ENCODE measurements at regions not wholly inside any gene's neighbourhood (a gene's known extent, or its start where the extent isn't known, plus 50 kb on each side); places are given as distances from the start of the nearest gene placed in this dataset.

DNA sequence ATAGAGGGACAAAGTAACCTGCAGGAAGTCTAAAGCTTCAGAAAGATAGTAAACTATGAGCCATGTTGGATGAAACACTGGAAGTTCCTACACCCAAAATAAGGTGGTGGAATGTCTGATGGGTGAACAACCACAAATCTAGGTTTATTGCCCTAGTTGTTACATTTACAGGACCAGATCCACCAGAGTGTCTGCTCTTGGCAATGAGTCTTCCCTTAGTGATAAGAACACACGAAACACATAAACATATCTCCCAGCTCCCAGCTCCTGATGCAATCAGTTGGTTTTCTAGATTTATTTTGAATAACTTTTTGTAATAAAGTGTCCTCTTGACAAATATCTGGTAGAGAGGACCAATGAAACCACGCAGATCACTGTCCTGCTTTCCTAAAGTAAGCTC, 329.7 kb upstream of the WWC1 start:
- Histone ChIP-seq H3K27me3 (ENCODE audit: control insufficient read depth, insufficient read depth, low read length, poor library complexity, severe bottlenecking) (no peaks in the 10 kb centered on the region), H3K4me3 (ENCODE audit: insufficient read depth, low read depth, low read length) (no peak overlapping the region), H3K36me3 (ENCODE audit: control insufficient read depth, insufficient read depth, low read length) (no peaks in the 10 kb centered on the region), H3K4me1 (ENCODE audit: control insufficient read depth, insufficient read depth, low read length) (no peaks in the 10 kb centered on the region), H3K9me3 (ENCODE audit: control insufficient read depth, low read length) (no peaks in the 10 kb centered on the region), H3K27ac (ENCODE audit: insufficient read depth, low read depth, low read length, poor library complexity, severe bottlenecking) (no peak overlapping the region)
- WGBS, 2 experiments, result 83 to 94% methylated on average over 2 of the region's 2 CpGs

DNA sequence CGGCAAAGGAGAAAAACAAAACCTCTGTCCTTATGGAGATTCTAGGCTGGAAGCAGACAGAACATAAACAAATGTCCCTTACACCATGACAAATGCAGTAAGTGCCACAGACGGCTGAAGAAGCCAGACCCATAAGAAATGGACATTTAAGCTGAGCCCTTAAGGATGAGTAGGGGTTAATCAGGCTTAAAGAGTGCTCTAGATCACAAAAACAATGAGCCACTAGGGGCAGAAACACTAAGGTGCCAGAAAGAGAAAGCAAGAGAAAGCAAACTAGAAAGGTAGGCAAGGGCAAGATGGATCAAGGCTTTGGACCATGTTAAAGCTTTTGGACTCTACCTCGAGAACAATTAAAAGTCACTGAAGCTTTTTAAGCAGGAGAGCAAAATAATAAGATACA, 326.9 kb upstream of the WWC1 start:
- no peaks in the 10 kb centered on the region for H3K27me3 ChIP-seq (ENCODE audit: control insufficient read depth, insufficient read depth, low read length, poor library complexity, severe bottlenecking)
- H3K27ac ChIP-seq (ENCODE audit: insufficient read depth, low read depth, low read length, poor library complexity, severe bottlenecking), result no peak overlapping the region
- 75 to 90% methylated on average over 3 of the region's 3 CpGs for WGBS, 2 experiments
- H3K4me3 ChIP-seq (ENCODE audit: insufficient read depth, low read depth, low read length), result no peak overlapping the region
- H3K36me3 ChIP-seq (ENCODE audit: control insufficient read depth, insufficient read depth, low read length), result no peaks in the 10 kb centered on the region
- H3K9me3 ChIP-seq (ENCODE audit: control insufficient read depth, low read length), result no peaks in the 10 kb centered on the region
- H3K4me1 ChIP-seq (ENCODE audit: control insufficient read depth, insufficient read depth, low read length), result no peaks in the 10 kb centered on the region

DNA sequence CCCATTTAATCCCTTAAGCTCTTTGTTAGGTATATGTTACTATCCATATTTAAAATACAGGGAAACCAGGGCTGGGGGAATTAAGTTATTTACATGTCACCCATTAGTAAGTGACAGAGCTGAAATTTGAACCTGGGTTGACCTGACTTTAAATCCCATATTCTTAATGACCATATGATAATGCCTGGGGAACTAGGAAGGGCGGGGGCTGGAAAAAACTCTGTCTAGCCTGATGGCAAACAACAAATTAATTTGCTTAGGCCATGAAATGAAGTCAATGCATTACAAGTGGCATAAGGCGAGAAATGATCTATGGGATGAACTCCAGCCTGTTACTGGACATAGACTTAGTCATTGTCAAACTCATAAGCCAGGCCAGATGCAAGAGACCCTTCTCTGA, 325.7 kb upstream of the WWC1 start:
- Histone ChIP-seq H3K36me3 (ENCODE audit: control insufficient read depth, insufficient read depth, low read length) (no peaks in the 10 kb centered on the region), H3K27me3 (ENCODE audit: control insufficient read depth, insufficient read depth, low read length, poor library complexity, severe bottlenecking) (no peaks in the 10 kb centered on the region), H3K4me1 (ENCODE audit: control insufficient read depth, insufficient read depth, low read length) (no peaks in the 10 kb centered on the region), H3K4me3 (ENCODE audit: insufficient read depth, low read depth, low read length) (no peak overlapping the region), H3K27ac (ENCODE audit: insufficient read depth, low read depth, low read length, poor library complexity, severe bottlenecking) (no peak overlapping the region), H3K9me3 (ENCODE audit: control insufficient read depth, low read length) (no peaks in the 10 kb centered on the region)
- 93 to 99% methylated on average over 2 of the region's 2 CpGs for WGBS, 2 experiments

DNA sequence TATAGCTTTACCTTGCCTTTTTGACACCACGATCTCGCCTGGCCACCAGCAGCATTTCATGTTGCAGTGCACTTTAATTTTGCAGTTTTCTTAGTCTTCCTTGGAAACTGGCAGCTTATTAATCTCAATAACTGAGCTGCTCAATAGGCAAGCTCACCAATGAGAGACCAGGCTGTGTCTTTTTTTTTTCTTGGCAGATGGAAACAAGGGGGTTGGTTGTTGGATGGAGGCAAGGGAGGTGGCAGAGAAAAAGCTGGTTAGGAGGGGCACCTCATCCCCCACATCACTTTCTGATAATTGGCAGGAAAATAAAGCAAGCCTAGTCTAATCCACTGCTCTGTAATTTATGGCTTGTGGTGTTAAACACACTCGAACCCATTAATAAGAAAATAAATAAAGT, 324.5 kb upstream of the WWC1 start:
- H3K4me1 ChIP-seq (ENCODE audit: control insufficient read depth, insufficient read depth, low read length), result no peaks in the 10 kb centered on the region
- 91 to 97% methylated on average over 2 to 3 of the region's 3 CpGs for WGBS, 2 experiments
- H3K9me3 ChIP-seq (ENCODE audit: control insufficient read depth, low read length), result no peaks in the 10 kb centered on the region
- H3K27ac ChIP-seq (ENCODE audit: insufficient read depth, low read depth, low read length, poor library complexity, severe bottlenecking), result no peak overlapping the region
- H3K36me3 ChIP-seq (ENCODE audit: control insufficient read depth, insufficient read depth, low read length), result no peaks in the 10 kb centered on the region
- no peak overlapping the region for H3K4me3 ChIP-seq (ENCODE audit: insufficient read depth, low read depth, low read length)
- no peaks in the 10 kb centered on the region for H3K27me3 ChIP-seq (ENCODE audit: control insufficient read depth, insufficient read depth, low read length, poor library complexity, severe bottlenecking)

DNA sequence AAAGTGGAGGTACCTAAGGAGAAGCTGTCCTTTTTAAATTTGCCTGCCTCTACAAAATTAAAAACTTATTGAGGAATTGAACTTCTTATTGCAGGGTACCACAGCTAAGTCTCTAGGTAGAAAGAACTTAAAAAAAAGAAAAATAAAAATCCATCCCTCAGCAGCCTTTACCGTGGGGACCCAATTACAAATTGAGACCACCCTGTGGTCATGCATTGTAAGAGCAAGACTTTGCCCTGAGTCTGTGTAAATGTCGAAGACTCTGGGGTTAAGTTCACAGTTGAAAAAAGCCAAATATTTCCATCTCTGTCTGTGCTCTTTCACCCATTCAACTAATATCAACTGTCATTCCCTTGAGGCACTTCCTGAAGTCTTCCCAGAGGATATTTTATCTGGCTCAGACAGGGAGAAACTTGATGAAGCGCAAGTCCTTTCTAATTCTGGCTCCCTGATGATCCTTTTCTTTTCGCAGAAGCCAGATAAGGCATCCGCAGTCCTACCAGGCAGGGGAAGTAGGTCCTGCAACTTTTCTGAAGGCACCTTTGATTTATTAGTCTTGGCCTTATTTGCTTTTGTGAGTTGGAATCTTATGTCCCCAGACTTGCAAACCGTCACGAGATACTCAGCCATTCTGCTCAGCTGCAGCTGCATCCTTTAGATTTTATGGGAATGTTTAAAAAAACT, 323.8 kb upstream of the WWC1 start:
- 70 to 80% methylated on average over 6 to 7 of the region's 7 CpGs for WGBS, 2 experiments
- Histone ChIP-seq H3K27ac (ENCODE audit: insufficient read depth, low read depth, low read length, poor library complexity, severe bottlenecking) (no peak overlapping the region), H3K4me1 (ENCODE audit: control insufficient read depth, insufficient read depth, low read length) (no peaks in the 10 kb centered on the region), H3K9me3 (ENCODE audit: control insufficient read depth, low read length) (no peaks in the 10 kb centered on the region), H3K36me3 (ENCODE audit: control insufficient read depth, insufficient read depth, low read length) (no peaks in the 10 kb centered on the region), H3K27me3 (ENCODE audit: control insufficient read depth, insufficient read depth, low read length, poor library complexity, severe bottlenecking) (no peaks in the 10 kb centered on the region), H3K4me3 (ENCODE audit: insufficient read depth, low read depth, low read length) (no peak overlapping the region)

DNA sequence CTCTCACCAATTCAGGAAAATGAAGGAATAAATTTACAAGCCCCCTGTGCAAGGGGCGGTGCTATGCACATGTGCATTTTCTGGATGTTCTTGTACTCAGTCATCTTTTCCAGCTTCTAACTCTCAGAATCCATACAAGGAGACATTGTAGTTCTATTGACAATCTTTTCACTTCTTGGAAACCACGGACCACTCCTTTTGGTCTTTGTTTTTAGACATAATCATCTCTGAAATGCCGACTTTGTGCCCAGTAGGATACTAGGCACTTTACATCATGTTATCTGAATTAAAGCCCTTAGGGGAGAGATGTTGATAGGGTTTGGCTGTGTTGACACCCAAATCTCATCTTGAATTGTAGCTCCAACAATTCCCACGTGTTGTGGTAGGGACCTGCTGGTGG, 322.6 kb upstream of the WWC1 start:
- 90 to 99% methylated on average over 4 of the region's 4 CpGs for WGBS, 2 experiments
- no peak overlapping the region for H3K27ac ChIP-seq (ENCODE audit: insufficient read depth, low read depth, low read length, poor library complexity, severe bottlenecking)
- no peaks in the 10 kb centered on the region for H3K27me3 ChIP-seq (ENCODE audit: control insufficient read depth, insufficient read depth, low read length, poor library complexity, severe bottlenecking)
- H3K4me1 ChIP-seq (ENCODE audit: control insufficient read depth, insufficient read depth, low read length), result no peaks in the 10 kb centered on the region
- no peaks in the 10 kb centered on the region for H3K36me3 ChIP-seq (ENCODE audit: control insufficient read depth, insufficient read depth, low read length)
- no peaks in the 10 kb centered on the region for H3K9me3 ChIP-seq (ENCODE audit: control insufficient read depth, low read length)
- H3K4me3 ChIP-seq (ENCODE audit: insufficient read depth, low read depth, low read length), result no peak overlapping the region

DNA sequence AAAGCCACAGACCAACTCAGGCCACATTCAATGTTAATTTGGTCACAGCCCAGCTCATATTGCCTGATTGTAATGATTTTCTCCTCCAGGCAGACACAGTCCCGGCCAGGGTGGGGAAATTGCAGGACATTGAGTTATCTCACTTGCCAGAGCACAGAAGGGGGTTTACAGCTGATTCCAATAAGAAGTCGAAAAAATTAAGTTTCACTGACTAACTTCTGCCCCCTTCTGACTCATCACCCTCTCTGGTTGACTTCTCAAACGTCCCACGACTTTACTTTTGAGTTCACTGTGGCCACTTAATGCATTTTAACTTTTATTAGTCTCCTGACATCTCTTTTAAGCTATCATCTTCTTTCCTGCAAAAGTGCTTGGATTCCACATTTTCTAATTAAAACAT, 321.4 kb upstream of the WWC1 start:
- no peak overlapping the region for H3K27ac ChIP-seq (ENCODE audit: insufficient read depth, low read depth, low read length, poor library complexity, severe bottlenecking)
- no peaks in the 10 kb centered on the region for H3K27me3 ChIP-seq (ENCODE audit: control insufficient read depth, insufficient read depth, low read length, poor library complexity, severe bottlenecking)
- no peaks in the 10 kb centered on the region for H3K36me3 ChIP-seq (ENCODE audit: control insufficient read depth, insufficient read depth, low read length)
- H3K9me3 ChIP-seq (ENCODE audit: control insufficient read depth, low read length), result no peaks in the 10 kb centered on the region
- 58% methylated on average over 4 of the region's 4 CpGs for WGBS, 2 experiments
- H3K4me3 ChIP-seq (ENCODE audit: insufficient read depth, low read depth, low read length), result no peak overlapping the region
- H3K4me1 ChIP-seq (ENCODE audit: control insufficient read depth, insufficient read depth, low read length), result no peaks in the 10 kb centered on the region

DNA sequence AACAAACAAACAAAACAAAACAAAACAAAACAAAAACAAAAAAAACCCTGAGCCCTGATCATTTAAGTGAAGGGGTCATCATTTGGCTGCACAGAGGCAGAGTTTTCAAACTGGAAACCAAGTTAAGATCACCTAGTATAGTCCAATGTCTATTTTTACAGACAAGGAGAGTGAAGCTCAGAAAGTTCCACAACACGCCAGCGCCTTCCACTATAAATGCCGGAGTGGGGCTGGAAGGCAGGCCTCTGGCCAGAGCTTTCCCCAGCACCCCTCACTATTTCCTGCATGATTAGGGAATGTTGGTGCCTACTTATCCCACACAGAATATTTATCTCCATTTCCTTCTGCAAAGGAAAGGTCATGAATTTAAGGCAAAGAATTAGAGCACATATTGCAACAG, 319.7 kb upstream of the WWC1 start:
- Histone ChIP-seq H3K27me3 (ENCODE audit: control insufficient read depth, insufficient read depth, low read length, poor library complexity, severe bottlenecking) (no peaks in the 10 kb centered on the region), H3K4me3 (ENCODE audit: insufficient read depth, low read depth, low read length) (no peak overlapping the region), H3K27ac (ENCODE audit: insufficient read depth, low read depth, low read length, poor library complexity, severe bottlenecking) (no peak overlapping the region), H3K36me3 (ENCODE audit: control insufficient read depth, insufficient read depth, low read length) (no peaks in the 10 kb centered on the region), H3K4me1 (ENCODE audit: control insufficient read depth, insufficient read depth, low read length) (no peaks in the 10 kb centered on the region), H3K9me3 (ENCODE audit: control insufficient read depth, low read length) (no peaks in the 10 kb centered on the region)
- 96% methylated on average over 3 of the region's 3 CpGs for WGBS, 2 experiments

DNA sequence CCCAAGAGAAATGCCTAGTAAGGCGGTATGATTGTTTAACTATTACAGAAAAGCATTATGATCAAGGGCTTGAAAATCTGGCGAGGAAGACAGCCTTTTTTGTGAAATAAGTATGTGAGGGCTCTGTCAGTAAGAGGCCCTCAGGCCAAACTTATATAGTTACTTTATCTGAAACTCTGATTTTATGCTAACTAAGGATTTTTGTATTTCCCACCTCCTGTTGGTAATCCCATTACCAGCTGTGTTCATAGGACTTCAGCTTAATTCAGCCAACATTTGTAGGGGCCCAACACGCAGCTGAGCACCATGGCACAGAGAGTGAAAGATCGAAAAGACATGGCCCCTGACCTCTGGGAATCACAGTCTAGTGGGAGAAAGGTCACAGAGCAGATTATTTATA, 318.3 kb upstream of the WWC1 start:
- Histone ChIP-seq H3K9me3 (ENCODE audit: control insufficient read depth, low read length) (no peaks in the 10 kb centered on the region), H3K36me3 (ENCODE audit: control insufficient read depth, insufficient read depth, low read length) (no peaks in the 10 kb centered on the region), H3K27me3 (ENCODE audit: control insufficient read depth, insufficient read depth, low read length, poor library complexity, severe bottlenecking) (no peaks in the 10 kb centered on the region), H3K4me1 (ENCODE audit: control insufficient read depth, insufficient read depth, low read length) (no peaks in the 10 kb centered on the region), H3K27ac (ENCODE audit: insufficient read depth, low read depth, low read length, poor library complexity, severe bottlenecking) (no peak overlapping the region), H3K4me3 (ENCODE audit: insufficient read depth, low read depth, low read length) (no peak overlapping the region)
- WGBS, 2 experiments, result 89 to 91% methylated on average over 4 of the region's 4 CpGs

DNA sequence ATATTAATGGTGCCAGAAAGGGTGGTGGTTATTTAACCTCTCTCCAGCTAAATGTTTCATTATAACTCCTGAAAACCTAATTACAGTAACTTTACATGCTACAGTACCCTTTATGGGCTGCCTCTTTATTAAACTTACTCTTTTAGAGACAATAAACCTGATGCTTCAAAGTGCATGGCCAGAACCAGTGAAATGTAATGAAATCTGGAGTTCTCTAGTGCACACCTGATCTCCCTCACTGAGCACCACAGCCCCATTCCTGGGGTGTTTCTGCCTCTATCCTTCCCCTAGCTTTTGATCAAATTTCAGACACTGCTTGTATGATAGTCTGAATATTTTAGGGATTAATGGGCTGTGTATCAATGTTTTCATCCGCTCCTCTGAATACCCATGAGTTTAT, 306.5 kb upstream of the WWC1 start:
- Histone ChIP-seq H3K9me3 (ENCODE audit: control insufficient read depth, low read length) (no peaks in the 10 kb centered on the region), H3K4me3 (ENCODE audit: insufficient read depth, low read depth, low read length) (no peak overlapping the region), H3K27me3 (ENCODE audit: control insufficient read depth, insufficient read depth, low read length, poor library complexity, severe bottlenecking) (no peaks in the 10 kb centered on the region), H3K36me3 (ENCODE audit: control insufficient read depth, insufficient read depth, low read length) (no peaks in the 10 kb centered on the region), H3K27ac (ENCODE audit: insufficient read depth, low read depth, low read length, poor library complexity, severe bottlenecking) (no peak overlapping the region), H3K4me1 (ENCODE audit: control insufficient read depth, insufficient read depth, low read length) (peaks cover 5% of the 10 kb centered on the region)
- WGBS, 2 experiments, result 100% methylated on average over 1 of the region's 1 CpG

DNA sequence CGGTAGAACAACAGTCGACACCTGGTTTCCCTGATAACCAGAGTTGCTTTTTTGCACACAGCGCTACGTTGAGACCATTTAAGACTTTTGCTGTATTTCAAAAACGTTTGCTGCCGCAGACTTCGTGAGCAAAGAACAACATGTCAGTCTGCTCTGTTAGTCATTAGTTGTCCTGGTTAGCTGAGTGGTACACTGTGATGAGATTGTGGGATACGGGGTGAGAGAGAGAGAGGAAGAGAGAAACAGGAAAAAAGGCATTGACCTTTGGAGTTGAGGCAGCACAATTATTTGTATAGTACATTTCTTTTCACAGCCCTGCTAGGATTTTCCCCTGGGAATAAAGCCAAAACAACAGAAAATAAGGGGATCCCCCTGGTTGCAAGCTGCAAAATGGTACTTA, 306.1 kb upstream of the WWC1 start:
- 87 to 92% methylated on average over 8 of the region's 8 CpGs for WGBS, 2 experiments
- H3K36me3 ChIP-seq (ENCODE audit: control insufficient read depth, insufficient read depth, low read length), result no peaks in the 10 kb centered on the region
- H3K9me3 ChIP-seq (ENCODE audit: control insufficient read depth, low read length), result no peaks in the 10 kb centered on the region
- no peak overlapping the region for H3K4me3 ChIP-seq (ENCODE audit: insufficient read depth, low read depth, low read length)
- H3K27me3 ChIP-seq (ENCODE audit: control insufficient read depth, insufficient read depth, low read length, poor library complexity, severe bottlenecking), result no peaks in the 10 kb centered on the region
- H3K27ac ChIP-seq (ENCODE audit: insufficient read depth, low read depth, low read length, poor library complexity, severe bottlenecking), result no peak overlapping the region
- H3K4me1 ChIP-seq (ENCODE audit: control insufficient read depth, insufficient read depth, low read length), result peaks cover 5% of the 10 kb centered on the region

Measured in ectodermal cell (in vitro differentiated cells).